Breast epithelium (tissue), 4 donors: ENCODE measurements at regions not wholly inside any gene's neighbourhood (a gene's known extent, or its start where the extent isn't known, plus 50 kb on each side); places are given as distances from the start of the nearest gene placed in this dataset.

ENCODE experiments used
- DNase-seq, 2 donors: peaks; one replicate each; pipeline ENCODE4 v3.0.0-alpha.2; 2019; ENCODE audit warnings: low spot score in 2 of 2
- H3K27ac ChIP-seq, 2 donors: fragments of 200-600 bp; sonication (generic) in 1 of 2; one replicate each; pipeline ENCODE4 v1.5.1; 2016 to 2019; ENCODE audit warnings: mild to moderate bottlenecking in 1 of 2
- H3K27me3 ChIP-seq, 2 donors: fragments of 200-600 bp; sonication (generic) in 1 of 2; one replicate each; pipeline versions ENCODE4 v1.5.1 to v1.6.0; 2017 to 2019; ENCODE audit warnings: control low read depth in 1 of 2, mild to moderate bottlenecking in 1 of 2
- H3K36me3 ChIP-seq: fragments of 200-600 bp; one replicate; pipeline ENCODE4 v1.5.1; 2019
- H3K4me1 ChIP-seq, 2 donors: fragments of 200-600 bp; sonication (generic); one replicate each; pipeline ENCODE4 v1.5.1; 2016 to 2019; ENCODE audit warnings: control low read depth in 1 of 2
- H3K4me3 ChIP-seq, 3 donors: fragments of 200-600 bp; sonication (generic); 1 replicate in 2 of 3; 2 replicates in 1 of 3; pipeline ENCODE4 v1.5.1; 2016 to 2019; ENCODE audit warnings: mild to moderate bottlenecking in 3 of 3, moderate library complexity in 2 of 3
- H3K9me3 ChIP-seq, 2 donors: fragments of 200-600 bp; sonication (generic) in 1 of 2; one replicate each; pipeline ENCODE4 v1.5.1; 2016 to 2019; ENCODE audit warnings: control low read depth in 1 of 2
- POLR2A ChIP-seq: fragments of 450-650 bp; IDR thresholded peaks from one replicate; pipeline ENCODE4 v1.6.1; 2016; ENCODE audit warnings: antibody characterized with exemption, mild to moderate bottlenecking, moderate library complexity
- POLR2AphosphoS5 ChIP-seq, 3 donors: sonication (generic); formaldehyde crosslinking; IDR thresholded peaks; one replicate each; pipeline ENCODE4 v1.6.1; 2017; ENCODE audit warnings: antibody characterized with exemption in 3 of 3
- intact Hi-C: fragments of 100-400 bp; cut with DNase I; formaldehyde crosslinking; loops from one replicate; pipeline ENCODE4 v1.15.1; 2023; ENCODE audit warnings: low total_unique reads
- TF ChIP-seq, protein P1 (sequence below), 3 donors: fragments of 450-650 bp; IDR thresholded peaks; one replicate each; pipeline ENCODE4 v1.5.1; 2016 to 2017; ENCODE audit warnings: antibody characterized with exemption in 3 of 3, mild to moderate bottlenecking in 3 of 3, moderate library complexity in 3 of 3

DNA sequence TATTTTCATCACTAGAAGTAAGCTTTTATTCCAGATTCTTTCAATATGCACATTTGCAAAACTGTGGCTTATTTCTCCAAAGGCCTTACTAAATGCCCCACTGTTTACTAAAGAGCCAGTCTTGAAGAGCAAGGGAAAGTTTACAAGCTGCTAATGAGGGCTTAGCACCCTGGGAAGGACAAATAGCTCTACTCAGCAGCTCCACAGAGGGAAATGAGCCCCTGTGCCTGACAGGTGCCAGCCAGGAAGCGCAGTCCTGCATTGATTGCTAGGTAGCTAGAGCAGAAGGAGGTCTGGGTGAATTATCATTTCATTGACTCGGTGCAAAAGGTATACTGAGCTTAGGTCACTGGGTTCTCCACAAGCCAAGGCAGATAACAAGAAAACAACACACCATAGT, 307.0 kb downstream of the SETD4 start:
- Histone ChIP-seq H3K4me1 (no peaks in the 10 kb centered on the region), H3K27ac (no peak overlapping the region), H3K27me3 (no peaks in the 10 kb centered on the region), H3K9me3 (no peaks in the 10 kb centered on the region), H3K36me3 (no peaks in the 10 kb centered on the region), H3K4me3 (no peak overlapping the region)
- intact Hi-C loops = no loop called here
- TF ChIP-seq, protein P1, sequence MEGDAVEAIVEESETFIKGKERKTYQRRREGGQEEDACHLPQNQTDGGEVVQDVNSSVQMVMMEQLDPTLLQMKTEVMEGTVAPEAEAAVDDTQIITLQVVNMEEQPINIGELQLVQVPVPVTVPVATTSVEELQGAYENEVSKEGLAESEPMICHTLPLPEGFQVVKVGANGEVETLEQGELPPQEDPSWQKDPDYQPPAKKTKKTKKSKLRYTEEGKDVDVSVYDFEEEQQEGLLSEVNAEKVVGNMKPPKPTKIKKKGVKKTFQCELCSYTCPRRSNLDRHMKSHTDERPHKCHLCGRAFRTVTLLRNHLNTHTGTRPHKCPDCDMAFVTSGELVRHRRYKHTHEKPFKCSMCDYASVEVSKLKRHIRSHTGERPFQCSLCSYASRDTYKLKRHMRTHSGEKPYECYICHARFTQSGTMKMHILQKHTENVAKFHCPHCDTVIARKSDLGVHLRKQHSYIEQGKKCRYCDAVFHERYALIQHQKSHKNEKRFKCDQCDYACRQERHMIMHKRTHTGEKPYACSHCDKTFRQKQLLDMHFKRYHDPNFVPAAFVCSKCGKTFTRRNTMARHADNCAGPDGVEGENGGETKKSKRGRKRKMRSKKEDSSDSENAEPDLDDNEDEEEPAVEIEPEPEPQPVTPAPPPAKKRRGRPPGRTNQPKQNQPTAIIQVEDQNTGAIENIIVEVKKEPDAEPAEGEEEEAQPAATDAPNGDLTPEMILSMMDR (IDR thresholded peaks at IDR 0.05) = no peak
- no peak for TF ChIP-seq POLR2AphosphoS5 (IDR thresholded peaks at IDR 0.05)
- no peak for DNase-seq

DNA sequence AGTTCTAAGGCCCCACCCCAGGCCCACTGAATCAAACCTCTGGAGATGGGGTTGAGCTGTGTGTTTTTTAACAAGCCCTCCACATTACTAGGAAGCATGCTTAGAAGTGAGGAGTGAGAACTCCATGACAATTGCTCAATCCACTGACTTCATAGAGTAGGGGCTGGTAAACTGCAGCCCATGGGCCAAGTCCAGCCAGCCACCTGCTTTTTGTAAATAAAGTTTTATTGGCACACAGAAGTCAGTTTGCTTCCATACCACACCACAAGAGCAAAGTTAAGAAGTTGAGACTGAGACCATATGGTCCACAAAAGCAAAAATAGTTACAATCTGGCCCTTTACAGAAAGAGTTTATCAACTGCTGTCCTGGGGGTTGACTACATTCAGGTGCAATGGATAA, 309.2 kb downstream of the SETD4 start:
- Histone ChIP-seq H3K9me3 (no peaks in the 10 kb centered on the region), H3K27ac (no peak overlapping the region), H3K4me3 (no peak overlapping the region), H3K27me3 (no peaks in the 10 kb centered on the region), H3K36me3 (no peaks in the 10 kb centered on the region), H3K4me1 (no peaks in the 10 kb centered on the region)
- TF ChIP-seq, protein P1 (IDR thresholded peaks at IDR 0.05) = no peak
- TF ChIP-seq POLR2A (no peak), POLR2AphosphoS5 (IDR thresholded peaks at IDR 0.05) (no peak)
- DNase-seq = no peak
- intact Hi-C loops = no loop called here

DNA sequence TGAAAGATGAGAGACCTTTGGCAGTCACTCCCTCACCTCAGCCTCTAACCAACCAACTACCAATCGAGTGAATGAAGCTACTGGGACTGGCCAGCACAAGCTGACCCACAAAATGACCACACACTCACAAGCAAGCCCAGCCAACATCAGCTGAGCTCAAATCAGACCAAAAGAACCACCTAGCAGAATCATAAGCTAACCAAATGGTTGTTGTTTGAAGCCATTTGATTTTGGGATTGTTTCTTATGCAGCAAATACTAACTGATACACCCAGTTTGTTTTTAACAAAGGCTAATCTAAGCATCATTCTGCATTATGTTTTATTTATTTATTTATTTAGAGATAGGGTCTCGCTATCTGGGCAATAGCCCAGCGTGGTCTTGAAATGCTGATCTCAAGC, 310.4 kb downstream of the SETD4 start:
- intact Hi-C loops = no loop called here
- no peaks in the 10 kb centered on the region for H3K4me1 ChIP-seq
- TF ChIP-seq POLR2AphosphoS5 (IDR thresholded peaks at IDR 0.05) = no peak
- no peak for TF ChIP-seq POLR2A
- TF ChIP-seq, protein P1 (IDR thresholded peaks at IDR 0.05) = no peak
- no peak overlapping the region for H3K4me3 ChIP-seq
- no peaks in the 10 kb centered on the region for H3K36me3 ChIP-seq
- no peak overlapping the region for H3K27ac ChIP-seq
- no peaks in the 10 kb centered on the region for H3K27me3 ChIP-seq
- no peak for DNase-seq
- H3K9me3 ChIP-seq = no peaks in the 10 kb centered on the region

DNA sequence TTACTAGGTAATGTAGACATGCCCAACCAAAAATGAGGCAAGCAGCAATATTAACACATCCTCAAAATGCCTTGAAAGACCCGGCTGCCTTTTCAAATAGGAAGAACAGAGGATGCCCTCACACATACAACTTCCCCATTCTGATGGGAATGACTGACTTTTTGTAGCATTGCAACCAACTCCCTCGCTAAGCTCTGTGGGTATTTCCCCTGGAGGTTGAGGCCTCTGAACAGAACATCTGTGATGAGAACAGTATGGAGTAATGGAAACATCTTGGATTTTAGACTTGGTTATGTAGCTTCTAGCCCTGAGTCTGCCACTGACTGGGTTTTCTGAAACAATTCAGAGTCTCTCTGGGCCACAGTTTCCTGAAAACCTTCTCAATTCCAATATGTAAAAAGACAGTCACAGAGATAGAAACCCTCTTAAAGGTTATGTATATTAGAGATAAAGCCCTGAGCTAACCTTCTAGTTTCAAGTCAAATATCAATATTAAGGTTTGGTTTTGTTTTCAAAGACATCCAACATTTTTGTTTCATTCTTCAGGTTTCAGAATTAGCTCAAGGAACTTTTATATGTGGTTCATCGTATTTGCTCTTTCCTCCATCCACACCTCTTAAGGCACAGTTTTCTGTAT, 311.5 kb downstream of the SETD4 start:
- Histone ChIP-seq H3K4me3 (no peak overlapping the region), H3K27ac (peak overlapping the region in 1 of 2 donors; percentile 23)
- intact Hi-C loops = no loop called here

DNA sequence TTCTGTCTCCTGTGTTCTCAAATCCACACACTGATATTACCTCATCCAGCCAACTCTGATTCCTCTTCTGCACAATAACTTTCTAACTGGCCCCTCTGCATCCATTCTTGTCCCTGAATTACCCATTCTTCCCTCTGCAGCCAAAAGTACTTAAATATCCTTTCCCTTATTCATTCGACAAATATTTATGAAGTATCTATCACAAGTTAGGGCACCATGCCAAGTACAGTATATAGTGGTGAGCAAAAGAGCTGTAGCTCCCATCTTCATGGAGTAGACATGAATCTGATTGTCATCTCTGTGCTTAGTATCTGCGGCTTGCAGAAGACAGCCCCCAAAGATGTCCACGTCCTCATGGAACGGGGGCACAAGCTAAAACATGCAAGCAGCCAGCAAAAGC, 316.8 kb downstream of the SETD4 start:
- intact Hi-C loops = no loop called here
- Histone ChIP-seq H3K27me3 (no peaks in the 10 kb centered on the region), H3K4me1 (no peaks in the 10 kb centered on the region), H3K9me3 (peaks cover 0 to 4% of the 10 kb centered on the region in 2 donors), H3K4me3 (no peak overlapping the region), H3K27ac (no peak overlapping the region), H3K36me3 (no peaks in the 10 kb centered on the region)
- no peak for DNase-seq
- TF ChIP-seq POLR2A (no peak), POLR2AphosphoS5 (IDR thresholded peaks at IDR 0.05) (no peak)
- TF ChIP-seq, protein P1 (IDR thresholded peaks at IDR 0.05) = no peak

More for the DNA sequence above, 311.5 kb downstream of the SETD4 start:
- Histone ChIP-seq H3K9me3 (no peaks in the 10 kb centered on the region), H3K36me3 (no peaks in the 10 kb centered on the region), H3K27me3 (no peaks in the 10 kb centered on the region), H3K4me1 (no peaks in the 10 kb centered on the region)
- TF ChIP-seq, protein P1 (IDR thresholded peaks at IDR 0.05) = no peak
- no peak for TF ChIP-seq POLR2A
- no peak for TF ChIP-seq POLR2AphosphoS5 (IDR thresholded peaks at IDR 0.05)
- no peak for DNase-seq
